GM12864 (cell line): ENCODE measurements at regions not wholly inside any gene's neighbourhood (a gene's known extent, or its start where the extent isn't known, plus 50 kb on each side); places are given as distances from the start of the nearest gene placed in this dataset.

Source experiments
- DNase-seq: peaks from one replicate; pipeline ENCODE4 v3.0.0-alpha.2; 2011; ENCODE audit warnings: low read depth
- H3K4me3 ChIP-seq: 2 replicates; pipeline ENCODE4 v1.5.1; 2011; ENCODE audit warnings: mild to moderate bottlenecking, low read depth, low read length, control low read depth
- CTCF ChIP-seq: IDR thresholded peaks from 2 replicates; pipeline ENCODE4 v1.5.1; 2011; ENCODE audit warnings: low read depth, mild to moderate bottlenecking, moderate library complexity, low read length, control low read depth, inconsistent platforms; ENCODE audit errors: missing control alignments

- no peak overlapping the region for H3K4me3 ChIP-seq
- no peak for TF ChIP-seq CTCF
- DNase-seq = no peak
These were observed 124.0 kb upstream of the CSF3R start for GRCh38 chr1:36606641-36607262.

- TF ChIP-seq CTCF = no peak
- H3K4me3 ChIP-seq = no peak overlapping the region
- no peak for DNase-seq
These were observed 123.4 kb upstream of the CSF3R start for GRCh38 chr1:36605942-36606640.

- DNase-seq = no peak
- H3K4me3 ChIP-seq = no peak overlapping the region
- TF ChIP-seq CTCF = no peak
These were observed 120.7 kb upstream of the CSF3R start for GRCh38 chr1:36603461-36603860.

- DNase-seq = no peak
- no peak overlapping the region for H3K4me3 ChIP-seq
- TF ChIP-seq CTCF = no peak
These were observed 119.5 kb upstream of the CSF3R start for GRCh38 chr1:36602184-36602583.

GRCh38 chr1:36599828-36600227 lies 117.1 kb upstream of the CSF3R start:
- no peak overlapping the region for H3K4me3 ChIP-seq
- DNase-seq = no peak
- TF ChIP-seq CTCF = no peak

- no peak for DNase-seq
- no peak overlapping the region for H3K4me3 ChIP-seq
- no peak for TF ChIP-seq CTCF
These were observed 114.8 kb upstream of the CSF3R start for GRCh38 chr1:36597514-36597913.

GRCh38 chr1:36595921-36596320 lies 113.2 kb upstream of the CSF3R start:
- TF ChIP-seq CTCF = no peak
- no peak overlapping the region for H3K4me3 ChIP-seq

More at GRCh38 chr1:36595921-36596320, 113.2 kb upstream of the CSF3R start:
- DNase-seq = no peak
